ENCODE measurements at regions not wholly inside any gene's neighbourhood (a gene's known extent, or its start where the extent isn't known, plus 50 kb on each side); places are given as distances from the start of the nearest gene placed in this dataset.

GRCh38 chr5:163361450-163361849 is 75.9 kb upstream of the CCNG1 start:
- no peak overlapping the region for H3K27ac Mint-ChIP-seq (ENCODE audit: low read depth, unreplicated experiment)
- TF ChIP-seq CTCF (IDR thresholded peaks at IDR 0.05; ENCODE audit: unreplicated experiment), result no peak
- H3K4me3 Mint-ChIP-seq (ENCODE audit: unreplicated experiment), result no peak overlapping the region
- intact Hi-C loops (cut with micrococcal nuclease), result no loop called here
- DNase-seq (ENCODE audit: unreplicated experiment), result no peak
- H3K9me3 Mint-ChIP-seq (ENCODE audit: unreplicated experiment), result peaks cover 4% of the 10 kb centered on the region
- H3K36me3 Mint-ChIP-seq (ENCODE audit: insufficient read depth, unreplicated experiment), result no peaks in the 10 kb centered on the region
- ChIA-PET CTCF (interaction anchor here (0.6 kb wide), 1 partner anchor 893 kb away, joined by 3 read pairs; no protein-coding TSS in a partner anchor), POLR2A (no interaction called here)
- peaks cover 21% of the 10 kb centered on the region for H3K27me3 Mint-ChIP-seq (ENCODE audit: insufficient read depth, unreplicated experiment)
- no peaks in the 10 kb centered on the region for H3K4me1 Mint-ChIP-seq (ENCODE audit: insufficient read depth, unreplicated experiment)
- BruUV-seq (replicated peaks), result no TSS peak

GRCh38 chr5:163362840-163363371 is 74.5 kb upstream of the CCNG1 start:
- no TSS peak for BruUV-seq (replicated peaks)
- intact Hi-C loops (cut with micrococcal nuclease), result no loop called here
- ChIA-PET CTCF (interaction anchor here (2.3 kb wide), 1 partner anchor 15 kb away, joined by 9 read pairs; no protein-coding TSS in a partner anchor), POLR2A (no interaction called here)
- Mint-ChIP-seq H3K9me3 (ENCODE audit: unreplicated experiment) (peaks cover 4% of the 10 kb centered on the region), H3K4me3 (ENCODE audit: unreplicated experiment) (no peak overlapping the region), H3K27me3 (ENCODE audit: insufficient read depth, unreplicated experiment) (peaks cover 21% of the 10 kb centered on the region), H3K4me1 (ENCODE audit: insufficient read depth, unreplicated experiment) (no peaks in the 10 kb centered on the region), H3K27ac (ENCODE audit: low read depth, unreplicated experiment) (no peak overlapping the region), H3K36me3 (ENCODE audit: insufficient read depth, unreplicated experiment) (no peaks in the 10 kb centered on the region)
- no peak for DNase-seq (ENCODE audit: unreplicated experiment)
- no peak for TF ChIP-seq CTCF (IDR thresholded peaks at IDR 0.05; ENCODE audit: unreplicated experiment)

- ChIA-PET CTCF (interaction anchor here (0.8 to 2.3 kb wide), 2 partner anchors 16 to 45 kb away, joined by 4 to 9 read pairs; no protein-coding TSS in a partner anchor), POLR2A (no interaction called here)
- no peak for TF ChIP-seq CTCF (IDR thresholded peaks at IDR 0.05; ENCODE audit: unreplicated experiment)
- no peaks in the 10 kb centered on the region for H3K4me1 Mint-ChIP-seq (ENCODE audit: insufficient read depth, unreplicated experiment)
- intact Hi-C loops (cut with micrococcal nuclease), result no loop called here
- H3K36me3 Mint-ChIP-seq (ENCODE audit: insufficient read depth, unreplicated experiment), result no peaks in the 10 kb centered on the region
- H3K9me3 Mint-ChIP-seq (ENCODE audit: unreplicated experiment), result peaks cover 4% of the 10 kb centered on the region
- no peak for DNase-seq (ENCODE audit: unreplicated experiment)
- no peak overlapping the region for H3K4me3 Mint-ChIP-seq (ENCODE audit: unreplicated experiment)
- BruUV-seq (replicated peaks), result no TSS peak
- peaks cover 20% of the 10 kb centered on the region for H3K27me3 Mint-ChIP-seq (ENCODE audit: insufficient read depth, unreplicated experiment)
- no peak overlapping the region for H3K27ac Mint-ChIP-seq (ENCODE audit: low read depth, unreplicated experiment)
Measured at GRCh38 chr5:163363389-163363788, 74.0 kb upstream of the CCNG1 start.

- TF ChIP-seq CTCF (IDR thresholded peaks at IDR 0.05; ENCODE audit: unreplicated experiment), result no peak
- H3K4me1 Mint-ChIP-seq (ENCODE audit: insufficient read depth, unreplicated experiment), result no peaks in the 10 kb centered on the region
- no peak for DNase-seq (ENCODE audit: unreplicated experiment)
- BruUV-seq (replicated peaks), result no TSS peak
- POLR2A ChIA-PET, result interaction anchor here (0.6 kb wide), 1 partner anchor 1403 kb away, joined by 3 read pairs; no protein-coding TSS in a partner anchor
- H3K9me3 Mint-ChIP-seq (ENCODE audit: unreplicated experiment), result peaks cover 4% of the 10 kb centered on the region
- H3K27me3 Mint-ChIP-seq (ENCODE audit: insufficient read depth, unreplicated experiment), result no peaks in the 10 kb centered on the region
- no peak overlapping the region for H3K4me3 Mint-ChIP-seq (ENCODE audit: unreplicated experiment)
- H3K27ac Mint-ChIP-seq (ENCODE audit: low read depth, unreplicated experiment), result no peak overlapping the region
- H3K36me3 Mint-ChIP-seq (ENCODE audit: insufficient read depth, unreplicated experiment), result no peaks in the 10 kb centered on the region
- CTCF ChIA-PET, result interaction anchor here (0.6 to 1.8 kb wide), 5 partner anchors 19 to 1374 kb away, joined by 3 to 6 read pairs (median 4); no protein-coding TSS in a partner anchor
- intact Hi-C loops (cut with micrococcal nuclease), result no loop called here
Measured at GRCh38 chr5:163366757-163367156, 70.6 kb upstream of the CCNG1 start.

Measured in MCF 10A (cell line).